ENCODE measurements at regions not wholly inside any gene's neighbourhood (a gene's known extent, or its start where the extent isn't known, plus 50 kb on each side); places are given as distances from the start of the nearest gene placed in this dataset.
"Not testable (repeated sequence)": the region's sequence is repeated elsewhere in the genome, so short reads cannot be mapped to it uniquely, and the experiment has no call there.

DNA sequence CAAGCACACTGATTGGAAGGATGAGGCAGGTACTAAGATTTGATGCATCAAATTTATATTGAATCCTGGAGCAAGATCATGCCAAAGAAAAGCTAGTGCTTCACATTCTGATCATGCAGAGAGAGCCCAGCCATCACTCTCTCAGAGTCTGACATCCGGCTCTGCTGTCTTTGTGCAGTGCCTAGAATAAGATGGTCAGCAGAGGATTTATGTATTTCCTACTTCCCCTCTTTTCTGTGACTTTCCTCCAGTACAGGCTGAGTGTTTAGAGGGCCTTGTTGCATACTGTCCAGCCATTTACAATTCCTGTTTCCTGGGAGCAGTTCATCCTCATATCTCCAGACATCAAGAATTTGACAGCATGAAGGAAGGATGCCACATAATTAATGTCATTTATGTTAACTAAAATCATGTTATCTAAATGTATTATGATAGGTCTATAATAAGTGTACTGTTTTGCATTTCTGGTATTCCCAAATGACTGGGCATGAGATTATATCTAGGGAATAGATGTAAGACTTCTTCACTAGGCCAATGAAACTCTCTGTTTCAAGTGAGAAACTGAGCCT is 167.6 kb downstream of the EPM2A start:
- H3K4me3 ChIP-seq, result no peak overlapping the region
- no peak overlapping the region for H3K27ac ChIP-seq
- ATAC-seq (no peak), DNase-seq (no peak)
- no peak for TF ChIP-seq CTCF (IDR thresholded peaks at IDR 0.05)
- H3K36me3 ChIP-seq, result no peaks in the 10 kb centered on the region
- intact Hi-C loops (cut with DNase I), result no loop called here
- H3K27me3 ChIP-seq (ENCODE audit: low read depth), result no peaks in the 10 kb centered on the region
- no peaks in the 10 kb centered on the region for H3K4me1 ChIP-seq
- H3K9me3 ChIP-seq, result no peaks in the 10 kb centered on the region

DNA sequence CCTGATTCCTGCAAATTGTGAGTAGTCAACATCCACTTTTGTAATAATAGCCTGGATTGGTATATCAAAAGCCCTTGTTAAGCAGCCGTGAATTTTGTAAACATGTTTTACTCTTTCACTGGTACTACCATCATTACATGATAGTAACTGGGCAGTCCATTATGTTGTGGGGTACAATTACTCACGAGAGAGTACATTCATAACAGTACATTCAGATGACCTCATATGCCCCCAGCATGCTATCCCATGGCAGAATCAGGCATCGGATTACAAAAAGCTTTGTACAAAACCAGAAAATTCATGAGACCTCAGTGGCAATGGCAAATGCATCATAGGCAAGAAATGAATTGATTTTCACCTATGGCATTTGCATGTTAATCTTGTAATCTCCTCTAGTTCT is 166.2 kb downstream of the EPM2A start:
- H3K9me3 ChIP-seq, result peaks cover 9% of the 10 kb centered on the region
- DNase-seq (no peak), ATAC-seq (no peak)
- no peak for TF ChIP-seq CTCF (IDR thresholded peaks at IDR 0.05)
- H3K36me3 ChIP-seq, result no peaks in the 10 kb centered on the region
- no peaks in the 10 kb centered on the region for H3K27me3 ChIP-seq (ENCODE audit: low read depth)
- H3K4me3 ChIP-seq, result no peak overlapping the region
- intact Hi-C loops (cut with DNase I), result no loop called here
- no peak overlapping the region for H3K27ac ChIP-seq
- no peaks in the 10 kb centered on the region for H3K4me1 ChIP-seq

- H3K27me3 ChIP-seq (ENCODE audit: low read depth); H3K4me3 ChIP-seq; intact Hi-C loops (cut with DNase I); ATAC-seq; H3K36me3 ChIP-seq; H3K4me1 ChIP-seq; DNase-seq; H3K27ac ChIP-seq: not testable (repeated sequence)
- peaks cover 21% of the 10 kb centered on the region for H3K9me3 ChIP-seq
Observed at GRCh38 chr6:145570336-145570735, 165.0 kb downstream of the EPM2A start.

DNA sequence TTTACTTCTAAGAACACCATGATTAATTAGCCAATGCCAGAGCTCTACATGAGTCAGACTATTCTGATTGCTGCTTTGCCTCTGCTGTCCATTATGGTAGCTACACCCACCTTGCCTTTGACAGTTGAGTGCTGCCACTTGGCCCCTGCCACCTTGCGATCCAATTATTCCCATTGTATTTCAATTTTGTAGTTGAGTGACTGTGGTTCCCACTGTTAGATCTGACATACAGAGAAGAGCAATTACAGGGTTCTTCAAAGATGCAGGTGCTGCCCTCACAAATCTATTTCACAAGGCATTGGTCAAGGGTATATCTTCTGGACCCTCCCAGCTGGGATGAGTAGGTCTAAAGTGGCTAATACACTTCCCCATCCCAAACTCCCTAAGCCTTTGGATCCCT is 161.1 kb downstream of the EPM2A start:
- ATAC-seq; H3K4me3 ChIP-seq; H3K4me1 ChIP-seq; H3K27me3 ChIP-seq (ENCODE audit: low read depth); H3K36me3 ChIP-seq; H3K27ac ChIP-seq; intact Hi-C loops (cut with DNase I); DNase-seq: not testable (repeated sequence)
- H3K9me3 ChIP-seq, result peaks cover 43% of the 10 kb centered on the region
